GM10266 (cell line): ENCODE measurements at regions not wholly inside any gene's neighbourhood (a gene's known extent, or its start where the extent isn't known, plus 50 kb on each side); places are given as distances from the start of the nearest gene placed in this dataset.

ENCODE experiments used
- DNase-seq: peaks from one replicate; pipeline ENCODE4 v3.0.0; 2012; ENCODE audit errors: extremely low spot score
- TF ChIP-seq, protein P1 (sequence below): IDR thresholded peaks from 2 replicates; pipeline ENCODE4 v1.5.1; 2012; ENCODE audit warnings: mild to moderate bottlenecking, low read depth; ENCODE audit not compliant: control insufficient read depth, insufficient read depth; ENCODE audit errors: missing control alignments

DNA sequence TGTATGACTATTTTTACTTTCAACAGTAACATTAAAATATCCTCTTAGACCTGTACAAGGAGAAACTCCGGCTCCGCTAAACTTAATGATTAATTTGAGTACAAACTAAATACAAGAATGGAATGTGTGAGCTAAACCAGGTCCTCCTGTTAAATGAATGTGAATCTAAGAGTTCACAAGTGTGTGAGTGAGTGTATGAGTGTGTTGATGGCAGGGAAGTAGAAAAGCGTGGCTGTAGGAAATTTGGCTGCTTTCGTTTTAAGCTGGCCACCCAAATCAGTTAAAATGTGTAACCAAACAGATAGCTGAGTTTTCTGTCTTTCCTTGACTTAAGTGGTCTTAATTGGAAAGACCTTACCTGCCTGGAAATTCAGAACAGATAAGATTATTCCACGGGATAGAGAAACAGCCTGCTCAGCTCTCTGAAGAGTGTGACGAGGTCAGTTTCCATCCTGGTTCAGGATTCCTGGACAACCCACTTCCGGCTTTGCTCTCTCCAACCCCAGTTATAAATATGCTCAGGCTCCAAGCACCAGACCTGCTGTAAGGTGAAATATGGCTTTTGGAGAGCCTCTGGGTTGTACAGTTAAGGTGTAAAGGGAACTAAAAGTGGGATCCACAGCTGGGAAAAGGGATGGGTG is 908.6 kb upstream of the EDIL3 start:
- TF ChIP-seq, protein P1, sequence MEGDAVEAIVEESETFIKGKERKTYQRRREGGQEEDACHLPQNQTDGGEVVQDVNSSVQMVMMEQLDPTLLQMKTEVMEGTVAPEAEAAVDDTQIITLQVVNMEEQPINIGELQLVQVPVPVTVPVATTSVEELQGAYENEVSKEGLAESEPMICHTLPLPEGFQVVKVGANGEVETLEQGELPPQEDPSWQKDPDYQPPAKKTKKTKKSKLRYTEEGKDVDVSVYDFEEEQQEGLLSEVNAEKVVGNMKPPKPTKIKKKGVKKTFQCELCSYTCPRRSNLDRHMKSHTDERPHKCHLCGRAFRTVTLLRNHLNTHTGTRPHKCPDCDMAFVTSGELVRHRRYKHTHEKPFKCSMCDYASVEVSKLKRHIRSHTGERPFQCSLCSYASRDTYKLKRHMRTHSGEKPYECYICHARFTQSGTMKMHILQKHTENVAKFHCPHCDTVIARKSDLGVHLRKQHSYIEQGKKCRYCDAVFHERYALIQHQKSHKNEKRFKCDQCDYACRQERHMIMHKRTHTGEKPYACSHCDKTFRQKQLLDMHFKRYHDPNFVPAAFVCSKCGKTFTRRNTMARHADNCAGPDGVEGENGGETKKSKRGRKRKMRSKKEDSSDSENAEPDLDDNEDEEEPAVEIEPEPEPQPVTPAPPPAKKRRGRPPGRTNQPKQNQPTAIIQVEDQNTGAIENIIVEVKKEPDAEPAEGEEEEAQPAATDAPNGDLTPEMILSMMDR, result no peak
- DNase-seq, result no peak

DNA sequence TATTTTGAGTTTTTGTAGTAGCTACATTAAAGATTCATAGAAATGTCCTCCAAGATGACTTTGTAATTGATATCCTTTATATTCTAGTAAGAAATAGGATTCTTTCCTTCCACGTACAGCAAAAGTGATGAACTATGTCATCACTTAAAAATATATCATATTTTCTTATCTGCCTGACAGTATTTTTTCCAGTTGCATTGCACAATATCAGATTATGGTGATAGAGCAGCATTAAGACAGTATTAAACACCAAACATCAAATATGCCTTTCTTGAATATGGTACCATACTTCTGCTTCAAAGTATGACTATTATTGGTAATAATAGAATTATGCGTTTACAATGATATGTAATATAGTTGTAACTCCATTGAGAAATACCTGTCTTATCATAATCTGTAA is 919.8 kb upstream of the EDIL3 start:
- no peak for DNase-seq
- TF ChIP-seq, protein P1, result no peak

DNA sequence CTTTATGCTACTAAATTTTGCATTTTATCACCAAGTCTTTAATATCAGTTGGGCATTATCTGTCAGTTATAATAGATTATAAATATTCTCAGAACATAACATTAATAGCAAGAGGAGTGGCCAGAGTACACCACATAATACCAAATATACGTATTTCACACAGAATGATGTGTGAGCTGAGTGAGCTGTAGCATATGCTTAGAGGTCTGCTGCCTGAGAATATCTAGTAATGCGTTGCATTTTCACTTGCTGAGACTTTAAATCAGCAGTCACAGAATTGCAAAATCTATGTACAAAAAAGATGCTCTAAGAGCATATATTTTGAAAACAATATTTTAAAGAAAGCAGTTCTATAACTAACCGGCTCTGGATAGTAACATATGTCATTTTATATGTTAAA is 921.1 kb upstream of the EDIL3 start:
- DNase-seq, result no peak
- TF ChIP-seq, protein P1, result no peak

DNA sequence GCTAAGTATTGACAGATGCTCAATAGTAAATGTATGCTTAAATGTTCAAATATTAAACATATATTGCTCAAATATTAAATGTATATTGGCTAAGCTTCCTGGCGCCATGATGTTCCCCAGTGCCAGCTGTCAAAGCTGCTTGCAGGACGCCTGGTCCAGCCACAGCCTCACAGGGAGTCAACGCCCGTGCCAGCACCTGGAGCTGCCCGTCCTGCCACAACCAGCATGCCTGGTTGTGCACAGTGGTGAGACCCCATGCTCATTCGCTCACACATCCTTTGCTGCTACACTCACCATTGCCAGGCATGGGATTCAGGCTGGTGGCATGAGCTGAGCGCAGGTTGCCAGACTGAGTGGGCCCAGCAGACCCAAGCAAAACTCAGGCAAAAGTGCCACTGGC is 926.9 kb upstream of the EDIL3 start:
- no peak for DNase-seq

DNA sequence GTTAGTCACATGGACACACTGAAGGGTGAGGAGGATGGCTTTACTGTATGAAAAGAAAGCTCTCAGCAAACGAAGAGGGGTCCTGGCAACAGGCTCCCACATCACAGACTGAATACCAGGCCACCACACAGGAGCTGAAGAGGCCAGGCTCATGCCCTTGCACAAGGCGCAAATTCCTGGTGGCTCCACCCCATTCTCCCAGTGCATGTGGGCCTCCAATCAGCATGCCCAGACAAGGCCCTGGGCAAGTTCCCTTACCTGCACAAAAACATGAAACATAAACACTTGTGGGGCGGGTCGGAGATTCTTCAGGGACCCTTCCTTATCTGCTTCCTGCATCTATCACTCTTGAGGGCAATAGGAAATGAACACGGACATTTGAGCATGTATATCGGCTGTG is 935.8 kb upstream of the EDIL3 start:
- no peak for DNase-seq
- TF ChIP-seq, protein P1, result no peak

More for the DNA sequence above, 926.9 kb upstream of the EDIL3 start:
- TF ChIP-seq, protein P1, result no peak

DNA sequence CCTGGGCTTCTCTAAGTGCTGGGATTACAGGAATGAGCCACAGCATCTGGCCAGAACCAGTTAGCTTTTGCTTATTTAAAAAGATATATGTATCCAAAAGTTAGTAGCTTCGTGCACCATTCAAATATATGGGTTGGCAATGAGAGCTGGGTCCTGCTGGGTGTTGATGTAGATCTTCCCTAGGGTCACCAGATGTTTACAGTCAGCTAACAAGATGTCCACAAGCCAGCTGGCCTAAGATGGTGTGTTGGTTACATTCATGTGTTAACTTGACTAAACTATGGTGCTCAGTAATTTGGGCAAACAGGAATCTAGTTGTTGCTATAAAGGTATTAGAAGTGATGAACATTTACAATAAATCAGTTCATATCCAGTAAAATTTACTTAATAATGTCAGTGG is 948.6 kb upstream of the EDIL3 start:
- DNase-seq, result no peak
- TF ChIP-seq, protein P1, result no peak

DNA sequence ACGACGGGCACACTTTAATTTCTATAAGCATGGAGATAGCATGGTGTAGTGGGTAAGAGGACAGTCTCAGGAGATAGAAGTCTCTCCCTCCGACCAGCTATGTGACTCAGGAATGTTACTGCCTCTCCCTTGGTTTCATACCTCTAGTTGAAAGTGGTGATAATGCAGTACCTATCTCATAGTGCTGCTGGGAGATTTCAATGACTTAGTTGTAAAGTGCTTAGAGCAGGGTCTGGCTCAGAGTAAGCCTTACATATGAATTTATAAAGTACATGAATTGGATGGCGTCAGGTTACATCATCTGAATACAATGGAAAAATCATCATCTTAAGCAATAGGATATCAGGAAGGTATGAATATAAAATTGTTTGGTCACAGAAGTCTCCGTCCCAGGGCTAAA is 952.8 kb upstream of the EDIL3 start:
- no peak for DNase-seq
- TF ChIP-seq, protein P1, result no peak
